ENCODE measurements at regions not wholly inside any gene's neighbourhood (a gene's known extent, or its start where the extent isn't known, plus 50 kb on each side); places are given as distances from the start of the nearest gene placed in this dataset.
A peak's percentile ranks its signal among the peaks of the same experiment; 100 is the strongest.

GRCh38 chr6:7033202-7033601, 74.6 kb upstream of the RREB1 start (continued):
- no peak for TF ChIP-seq ZBTB5 (IDR thresholded peaks at IDR 0.05)
- TF ChIP-seq ZNF583 (CRISPR knock-in tag; IDR thresholded peaks at IDR 0.05): no peak

DNA sequence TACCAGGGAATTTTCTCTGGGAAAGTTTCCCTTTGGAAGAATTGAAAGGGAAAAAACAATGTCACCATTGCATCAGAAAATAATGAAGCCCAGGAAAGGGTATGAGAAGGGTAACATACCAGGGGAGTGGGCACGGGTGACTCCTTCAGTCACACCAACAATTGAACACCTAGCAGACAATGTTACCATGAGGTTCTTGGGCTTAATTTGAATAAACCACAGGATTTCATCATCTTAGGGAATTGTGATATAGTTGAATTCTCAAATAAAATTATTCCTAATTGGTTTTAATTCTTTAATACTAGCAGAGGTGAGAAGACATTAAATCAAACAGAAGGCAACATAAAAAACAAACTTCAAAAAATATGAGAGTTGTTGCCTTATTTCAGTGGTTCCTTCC, 73.7 kb upstream of the RREB1 start:
- no peak overlapping the region for H3K9ac ChIP-seq (ENCODE audit: insufficient read depth in 1 of 2, low read depth in 2 of 2, low read length in 2 of 2)
- H3K4me1 ChIP-seq (replicated peaks in 1 of 2; ENCODE audit: control insufficient read depth in 2 of 2, insufficient read depth in 2 of 2, low read length in 2 of 2): peaks cover 0 to 17% of the 10 kb centered on the region in 2 experiments; a peak in 2 of 5 replicates
- no peak overlapping the region for H3K4me3 ChIP-seq
- POLR2A ChIA-PET: interaction anchor here (0.5 to 0.8 kb wide), 3 partner anchors 20 to 322 kb away, joined by 3 to 4 read pairs (median 3); no protein-coding TSS in a partner anchor
- intact Hi-C loops (cut with micrococcal nuclease) (no loop called here), in situ Hi-C loops (cut with MboI) (no loop called here)
- H3K27ac ChIP-seq (ENCODE audit: extremely low read depth, low read depth, low read length): no peak overlapping the region
- 53% methylated on average over 1 of the region's 1 CpG for WGBS (ENCODE audit: insufficient coverage, low coverage, missing lambda C conversion rate)
- H3K27me3 ChIP-seq (ENCODE audit: control insufficient read depth in 2 of 2, insufficient read depth in 2 of 2, low read length in 2 of 2): no peaks in the 10 kb centered on the region
- FAIRE-seq: no peak
- no peaks in the 10 kb centered on the region for H3K9me3 ChIP-seq (replicated peaks; ENCODE audit: control insufficient read depth, insufficient read depth, low read depth, low read length)
- no peak overlapping the region for H3K4me2 ChIP-seq (ENCODE audit: insufficient read depth, low read length)
- ATAC-seq: no peak
- H3K79me2 ChIP-seq (ENCODE audit: control insufficient read depth, insufficient read depth, low read length): no peaks in the 10 kb centered on the region
- CTCF ChIA-PET (ENCODE audit: low intra/inter-chr PET ratio): no interaction called here
- no peaks in the 10 kb centered on the region for H3K9me1 ChIP-seq (ENCODE audit: control insufficient read depth, insufficient read depth, low read length)
- no peaks in the 10 kb centered on the region for H4K20me1 ChIP-seq (replicated peaks; ENCODE audit: control insufficient read depth, insufficient read depth, low read length)
- H2AFZ ChIP-seq (ENCODE audit: low read depth, low read length): no peak overlapping the region
- H3K36me3 ChIP-seq (ENCODE audit: control insufficient read depth, insufficient read depth, low read length): no peaks in the 10 kb centered on the region
- TF ChIP-seq CEBPG (CRISPR knock-in tag; IDR thresholded peaks at IDR 0.05): no peak
- TF ChIP-seq CEBPG (tag; conservative IDR thresholded peaks at IDR 0.05 in 1 of 2, IDR thresholded peaks at IDR 0.05 in 1 of 2): peak; percentile 41 to 51; a peak in 1 of 4 replicates
- TF ChIP-seq MNT (conservative IDR thresholded peaks at IDR 0.05): no peak
- TF ChIP-seq ZNF24 (IDR thresholded peaks at IDR 0.05): no peak
- TF ChIP-seq SRF (CRISPR knock-in tag; IDR thresholded peaks at IDR 0.05): no peak
- TF ChIP-seq, protein P1, sequence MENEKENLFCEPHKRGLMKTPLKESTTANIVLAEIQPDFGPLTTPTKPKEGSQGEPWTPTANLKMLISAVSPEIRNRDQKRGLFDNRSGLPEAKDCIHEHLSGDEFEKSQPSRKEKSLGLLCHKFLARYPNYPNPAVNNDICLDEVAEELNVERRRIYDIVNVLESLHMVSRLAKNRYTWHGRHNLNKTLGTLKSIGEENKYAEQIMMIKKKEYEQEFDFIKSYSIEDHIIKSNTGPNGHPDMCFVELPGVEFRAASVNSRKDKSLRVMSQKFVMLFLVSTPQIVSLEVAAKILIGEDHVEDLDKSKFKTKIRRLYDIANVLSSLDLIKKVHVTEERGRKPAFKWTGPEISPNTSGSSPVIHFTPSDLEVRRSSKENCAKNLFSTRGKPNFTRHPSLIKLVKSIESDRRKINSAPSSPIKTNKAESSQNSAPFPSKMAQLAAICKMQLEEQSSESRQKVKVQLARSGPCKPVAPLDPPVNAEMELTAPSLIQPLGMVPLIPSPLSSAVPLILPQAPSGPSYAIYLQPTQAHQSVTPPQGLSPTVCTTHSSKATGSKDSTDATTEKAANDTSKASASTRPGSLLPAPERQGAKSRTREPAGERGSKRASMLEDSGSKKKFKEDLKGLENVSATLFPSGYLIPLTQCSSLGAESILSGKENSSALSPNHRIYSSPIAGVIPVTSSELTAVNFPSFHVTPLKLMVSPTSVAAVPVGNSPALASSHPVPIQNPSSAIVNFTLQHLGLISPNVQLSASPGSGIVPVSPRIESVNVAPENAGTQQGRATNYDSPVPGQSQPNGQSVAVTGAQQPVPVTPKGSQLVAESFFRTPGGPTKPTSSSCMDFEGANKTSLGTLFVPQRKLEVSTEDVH (IDR thresholded peaks at IDR 0.05; ENCODE audit: low read depth, partially characterized antibody): no peak
- peak; percentile 41 for TF ChIP-seq ATF3 (IDR thresholded peaks at IDR 0.05)
- no peak for TF ChIP-seq ATF3 (CRISPR knock-in tag; conservative IDR thresholded peaks at IDR 0.05)
- TF ChIP-seq NFATC3 (IDR thresholded peaks at IDR 0.05): no peak
- no peak for TF ChIP-seq PHB2 (IDR thresholded peaks at IDR 0.05; ENCODE audit: low read depth)
- DNase-seq (ENCODE audit: extremely low read depth in 1 of 4, low spot score in 3 of 4): no peak
- no TSS peak for BruUV-seq (replicated peaks)

Measured in K562 (cell line).